WI38 (cell line): ENCODE measurements at regions not wholly inside any gene's neighbourhood (a gene's known extent, or its start where the extent isn't known, plus 50 kb on each side); places are given as distances from the start of the nearest gene placed in this dataset.
"Not testable (repeated sequence)": the region's sequence is repeated elsewhere in the genome, so short reads cannot be mapped to it uniquely, and the experiment has no call there.

Experiments
- H3K4me3 ChIP-seq: 2 replicates; pipeline ENCODE4 v1.5.1; 2011; ENCODE audit warnings: low read depth, mild to moderate bottlenecking, control low read depth, low read length
- CTCF ChIP-seq: IDR thresholded peaks from 2 replicates; pipeline ENCODE4 v1.5.1; 2012; ENCODE audit warnings: low read depth, mild to moderate bottlenecking, control low read depth, low read length

GRCh38 chr12:25394025-25394424 lies 143.3 kb upstream of the KRAS start:
- no peak for TF ChIP-seq CTCF
- H3K4me3 ChIP-seq: no peak overlapping the region

- not testable (repeated sequence) for H3K4me3 ChIP-seq
These were observed 140.6 kb upstream of the KRAS start for GRCh38 chr12:25391346-25391745.

GRCh38 chr12:25388183-25388582 lies 137.5 kb upstream of the KRAS start:
- no peak for TF ChIP-seq CTCF
- H3K4me3 ChIP-seq: no peak overlapping the region

GRCh38 chr12:25387732-25388050 lies 137.0 kb upstream of the KRAS start:
- H3K4me3 ChIP-seq: no peak overlapping the region
- TF ChIP-seq CTCF: no peak

GRCh38 chr12:25386831-25387731 lies 136.4 kb upstream of the KRAS start:
- H3K4me3 ChIP-seq: peak overlapping the region; percentile 78
- TF ChIP-seq CTCF: peak; percentile 60

GRCh38 chr12:25384893-25385248 lies 134.1 kb upstream of the KRAS start:
- peak overlapping the region; percentile 78 for H3K4me3 ChIP-seq
- TF ChIP-seq CTCF: no peak

GRCh38 chr12:25384038-25384892 lies 133.5 kb upstream of the KRAS start:
- no peak for TF ChIP-seq CTCF

More at GRCh38 chr12:25384038-25384892, 133.5 kb upstream of the KRAS start:
- no peak overlapping the region; the same call in 1 of the 2 replicates for H3K4me3 ChIP-seq
